Fibroblast of the aortic adventitia (primary cell): ENCODE measurements at regions not wholly inside any gene's neighbourhood (a gene's known extent, or its start where the extent isn't known, plus 50 kb on each side); places are given as distances from the start of the nearest gene placed in this dataset.
A peak's percentile ranks its signal among the peaks of the same experiment; 100 is the strongest.

Source experiments
- DNase-seq: peaks from one replicate; pipeline ENCODE4 v3.0.0-alpha.2; 2010; ENCODE audit warnings: low read depth
- H3K4me3 ChIP-seq: 2 replicates; pipeline ENCODE4 v1.5.1; 2011; ENCODE audit warnings: low read depth, mild to moderate bottlenecking, control low read depth, low read length, moderate library complexity
- CTCF ChIP-seq: IDR thresholded peaks from 2 replicates; pipeline ENCODE4 v1.5.1; 2011; ENCODE audit warnings: mild to moderate bottlenecking, low read length, control low read depth, inconsistent platforms; ENCODE audit not compliant: insufficient read depth

- no peak for TF ChIP-seq CTCF
- H3K4me3 ChIP-seq = no peak overlapping the region
- no peak for DNase-seq
These were observed 574.5 kb upstream of the TBL1XR1 start for GRCh38 chr3:177771780-177772179.

- no peak for TF ChIP-seq CTCF
These were observed 575.8 kb upstream of the TBL1XR1 start for GRCh38 chr3:177772908-177773557.

GRCh38 chr3:177773717-177774116, 576.4 kb upstream of the TBL1XR1 start:
- DNase-seq = no peak
- TF ChIP-seq CTCF = no peak
- no peak overlapping the region for H3K4me3 ChIP-seq

More at GRCh38 chr3:177772908-177773557, 575.8 kb upstream of the TBL1XR1 start:
- no peak overlapping the region for H3K4me3 ChIP-seq
- DNase-seq = no peak

- TF ChIP-seq CTCF = no peak
- H3K4me3 ChIP-seq = no peak overlapping the region
- DNase-seq = peak; percentile 56
These were observed 579.4 kb upstream of the TBL1XR1 start for GRCh38 chr3:177776661-177777101.

- no peak overlapping the region for H3K4me3 ChIP-seq
- peak; percentile 65 for TF ChIP-seq CTCF
- peak; percentile 53 for DNase-seq
These were observed 580.4 kb upstream of the TBL1XR1 start for GRCh38 chr3:177777699-177778098.

- no peak for DNase-seq
- TF ChIP-seq CTCF = no peak
- H3K4me3 ChIP-seq = no peak overlapping the region
These were observed 581.4 kb upstream of the TBL1XR1 start for GRCh38 chr3:177778633-177779032.

- TF ChIP-seq CTCF = no peak
- peak; percentile 80 for DNase-seq
- H3K4me3 ChIP-seq = no peak overlapping the region
These were observed 584.4 kb upstream of the TBL1XR1 start for GRCh38 chr3:177781686-177782161.
